NOMO-1 treated with DMSO at 0.1 percent for 48 hours (cell line): ENCODE measurements at regions not wholly inside any gene's neighbourhood (a gene's known extent, or its start where the extent isn't known, plus 50 kb on each side); places are given as distances from the start of the nearest gene placed in this dataset.
"Not testable (repeated sequence)": the region's sequence is repeated elsewhere in the genome, so short reads cannot be mapped to it uniquely, and the experiment has no call there.

Experiments
- DNase-seq: peaks from one replicate; lab custom pipeline; 2025; ENCODE audit not compliant: unreplicated experiment; lab: John Stamatoyannopoulos, UW

- no peak for DNase-seq
Measured at GRCh38 chr2:238774980-238775509, 72.8 kb upstream of the TWIST2 start.

DNA sequence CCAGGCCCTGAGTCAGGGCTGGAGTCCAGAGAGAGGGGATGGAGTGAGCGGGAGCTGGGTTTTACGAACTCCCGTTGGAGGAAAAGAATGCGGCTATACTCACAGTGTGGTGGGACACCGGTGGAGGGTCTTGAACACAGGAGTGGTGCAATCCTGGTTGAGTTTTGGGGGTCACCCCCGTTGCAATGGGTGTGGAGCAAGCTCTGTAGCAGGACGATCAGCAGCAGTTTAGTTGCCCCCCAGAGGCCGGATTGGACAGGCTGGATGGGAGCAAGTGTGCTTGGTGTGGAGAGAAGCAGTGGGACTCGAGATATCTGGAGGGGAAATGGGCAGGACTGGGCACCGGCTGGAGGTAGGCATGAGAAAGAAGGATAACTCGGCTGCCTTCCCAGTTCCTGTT, 72.3 kb upstream of the TWIST2 start:
- no peak for DNase-seq

DNA sequence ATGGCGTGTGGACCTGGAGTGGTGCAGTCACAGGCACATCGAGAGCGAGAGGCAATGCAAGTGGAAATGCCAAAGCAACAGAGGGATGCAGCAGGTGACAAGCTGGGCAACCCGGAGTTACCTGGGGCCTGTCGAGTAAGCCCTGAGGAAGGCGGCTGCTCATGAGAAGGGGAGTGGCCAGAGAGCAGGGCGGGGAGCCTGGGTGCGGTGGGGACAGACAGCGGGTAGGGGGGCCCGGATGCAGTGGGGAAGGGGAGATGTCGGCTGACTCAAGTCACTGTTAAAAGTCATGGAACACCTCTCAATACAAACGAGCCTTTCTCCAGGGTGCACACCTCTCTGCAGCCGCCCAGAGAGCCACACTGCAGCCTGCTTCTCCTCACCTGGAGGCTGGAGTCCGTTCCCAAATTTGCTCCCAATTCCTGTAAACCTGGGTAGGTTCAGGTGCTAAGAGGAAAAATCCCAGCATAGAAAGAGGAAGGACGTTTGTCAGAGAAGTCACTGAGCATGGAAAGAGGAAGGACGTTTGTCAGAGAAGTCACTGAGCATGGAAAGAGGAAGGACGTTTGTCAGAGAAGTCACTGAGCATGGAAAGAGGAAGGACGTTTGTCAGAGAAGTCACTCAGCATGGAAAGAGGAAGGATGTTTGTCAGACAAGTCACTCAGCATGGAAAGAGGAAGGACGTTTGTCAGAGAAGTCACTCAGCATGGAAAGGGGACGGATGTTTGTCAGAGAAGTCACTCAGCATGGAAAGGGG, 71.7 kb upstream of the TWIST2 start:
- peak; percentile 12 for DNase-seq

DNA sequence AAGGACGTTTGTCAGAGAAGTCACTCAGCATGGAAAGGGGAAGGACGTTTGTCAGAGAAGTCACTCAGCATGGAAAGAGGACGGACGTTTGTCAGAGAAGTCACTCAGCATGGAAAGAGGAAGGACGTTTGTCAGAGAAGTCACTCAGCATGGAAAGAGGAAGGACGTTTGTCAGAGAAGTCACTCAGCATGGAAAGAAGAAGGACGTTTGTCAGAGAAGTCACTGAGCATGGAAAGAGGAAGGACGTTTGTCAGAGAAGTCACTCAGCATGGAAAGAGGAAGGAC, 71.2 kb upstream of the TWIST2 start:
- not testable (repeated sequence) for DNase-seq

GRCh38 chr2:238777369-238778067, 70.4 kb upstream of the TWIST2 start:
- DNase-seq, result no peak

- DNase-seq, result peak; percentile 39
Measured at GRCh38 chr2:238784671-238785527, 63.0 kb upstream of the TWIST2 start.

- DNase-seq, result no peak
Measured at GRCh38 chr2:238785528-238785860, 62.4 kb upstream of the TWIST2 start.

DNA sequence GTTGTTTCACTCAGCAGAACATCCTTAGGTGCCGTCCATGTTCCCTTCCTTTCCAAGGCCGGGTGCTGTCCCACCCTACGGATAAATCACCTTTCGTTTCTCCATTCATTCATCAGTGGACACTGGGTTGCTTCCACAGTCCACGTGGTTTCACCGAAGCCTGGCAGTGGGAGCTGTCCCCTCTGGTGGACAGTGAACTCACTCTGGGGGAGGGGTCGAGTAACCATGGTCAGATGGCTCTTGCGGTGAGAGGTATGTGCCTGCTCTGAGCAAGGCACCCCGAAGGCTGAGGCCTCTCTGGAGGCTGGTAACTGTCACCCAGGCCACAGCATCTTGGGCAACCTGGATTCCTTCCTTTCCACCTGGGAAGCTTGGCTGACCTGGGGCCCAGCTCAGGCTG, 61.5 kb upstream of the TWIST2 start:
- DNase-seq, result no peak

GRCh38 chr2:238786792-238787490, 60.9 kb upstream of the TWIST2 start:
- no peak for DNase-seq

- no peak for DNase-seq
Measured at GRCh38 chr2:238787501-238787900, 60.4 kb upstream of the TWIST2 start.

GRCh38 chr2:238789317-238789806, 58.5 kb upstream of the TWIST2 start:
- no peak for DNase-seq

GRCh38 chr2:238790126-238790832, 57.6 kb upstream of the TWIST2 start:
- no peak for DNase-seq

GRCh38 chr2:238790833-238791230, 57.1 kb upstream of the TWIST2 start:
- no peak for DNase-seq

DNA sequence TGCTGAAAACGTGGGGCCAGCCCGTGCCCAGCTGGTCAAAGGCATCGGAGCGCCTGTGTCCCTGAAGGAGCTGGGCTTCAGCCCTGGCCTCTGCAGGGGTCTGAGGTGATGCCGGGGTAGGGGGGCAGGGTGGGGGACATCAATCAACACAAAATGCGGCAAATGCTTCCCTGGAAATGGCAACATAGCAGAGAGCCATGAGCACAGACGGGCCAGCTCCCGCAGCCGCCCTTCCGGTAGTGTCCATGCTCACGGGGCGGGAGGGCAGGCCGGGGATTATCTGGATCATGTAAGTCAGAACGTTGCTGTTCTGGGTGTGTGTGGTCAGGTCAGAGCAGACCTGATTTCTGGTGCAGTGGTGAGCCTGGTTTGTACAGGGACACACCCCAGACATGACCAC, 56.5 kb upstream of the TWIST2 start:
- no peak for DNase-seq

DNA sequence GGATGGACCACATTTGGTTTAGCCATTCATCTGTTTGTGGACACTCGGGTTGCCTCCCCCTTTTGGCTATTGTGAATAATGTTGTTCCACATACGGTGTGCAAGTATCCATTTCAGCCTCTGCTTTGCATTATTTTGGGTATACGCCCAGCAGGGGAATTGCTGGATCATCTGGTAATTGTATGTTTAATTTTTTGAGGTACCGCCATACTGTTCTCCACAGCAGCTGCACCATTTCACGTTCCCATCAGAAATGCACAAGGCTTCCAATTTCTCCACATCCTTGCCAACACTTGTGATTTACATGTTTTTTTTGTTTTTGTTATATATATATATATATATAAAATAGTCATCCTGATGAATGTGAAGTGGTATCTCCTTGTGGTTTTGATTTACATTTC, 54.6 kb upstream of the TWIST2 start:
- DNase-seq, result no peak

DNA sequence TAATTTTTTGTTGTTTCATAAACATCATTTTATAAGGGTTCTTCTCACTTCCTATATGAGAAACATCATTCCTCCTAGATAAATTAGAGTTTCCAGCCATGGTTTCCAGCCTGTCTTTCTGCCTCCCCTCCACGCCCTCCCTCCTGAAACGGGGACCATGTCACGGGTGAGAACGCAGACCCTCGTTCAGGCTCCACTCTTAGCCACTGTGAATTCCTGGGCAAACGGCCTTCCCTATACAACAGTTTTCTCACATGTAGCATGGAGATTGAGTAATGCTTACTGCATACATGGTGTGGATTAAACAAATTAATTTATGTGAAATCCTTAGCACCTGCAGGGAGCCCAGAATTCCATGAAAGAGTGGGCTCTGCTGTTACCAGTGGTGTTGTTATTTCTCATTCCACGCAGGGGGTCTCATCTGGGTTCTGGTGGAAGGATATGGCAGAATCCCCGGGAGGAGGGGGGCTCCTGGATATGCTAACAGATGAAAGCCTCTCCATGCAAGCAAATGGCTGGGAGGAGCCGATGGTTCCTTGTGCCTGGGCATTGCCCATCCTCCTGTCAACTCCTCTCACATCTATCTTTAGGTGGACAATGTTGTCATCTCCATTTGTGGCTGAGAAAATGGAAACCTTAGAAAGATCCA, 54.0 kb upstream of the TWIST2 start:
- no peak for DNase-seq

- no peak for DNase-seq
Measured at GRCh38 chr2:238796223-238796885, 51.5 kb upstream of the TWIST2 start.

DNA sequence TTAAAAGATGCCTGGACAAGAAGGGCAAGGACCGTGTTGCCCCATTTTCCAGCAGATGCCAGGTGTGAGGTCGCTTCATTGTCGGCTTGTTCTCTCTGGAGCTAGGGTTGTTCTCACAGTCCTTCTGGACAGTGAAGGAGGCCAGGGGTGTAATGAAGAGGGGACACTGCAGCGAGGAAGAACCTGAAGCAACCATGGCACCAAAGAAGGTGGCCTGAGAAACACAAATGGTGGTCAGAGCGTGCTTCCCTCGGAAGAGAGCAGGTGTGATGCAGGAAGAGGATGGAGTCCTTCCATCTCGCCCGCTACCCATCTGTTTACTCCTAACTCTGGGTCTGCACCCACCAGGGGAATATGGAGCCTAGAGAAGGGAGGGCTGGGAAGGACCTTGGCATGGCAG, 50.3 kb upstream of the TWIST2 start:
- DNase-seq, result no peak
